ENCODE measurements at regions not wholly inside any gene's neighbourhood (a gene's known extent, or its start where the extent isn't known, plus 50 kb on each side); places are given as distances from the start of the nearest gene placed in this dataset.
"Not testable (repeated sequence)": the region's sequence is repeated elsewhere in the genome, so short reads cannot be mapped to it uniquely, and the experiment has no call there.

- DNase-seq (ENCODE audit: low spot score), result not testable (repeated sequence)
These were observed 166.5 kb downstream of the ADRA2C start for GRCh38 chr4:3932734-3933133.

GRCh38 chr4:3935406-3935805 lies 169.2 kb downstream of the ADRA2C start:
- DNase-seq (ENCODE audit: low spot score), result not testable (repeated sequence)

- DNase-seq (ENCODE audit: low spot score), result no peak
These were observed 170.0 kb downstream of the ADRA2C start for GRCh38 chr4:3936184-3936583.

GRCh38 chr4:3937849-3938562 lies 171.8 kb downstream of the ADRA2C start:
- DNase-seq (ENCODE audit: low spot score), result not testable (repeated sequence)

- not testable (repeated sequence) for DNase-seq (ENCODE audit: low spot score)
These were observed 172.5 kb downstream of the ADRA2C start for GRCh38 chr4:3938676-3939075.

GRCh38 chr4:3939954-3940591 lies 173.9 kb downstream of the ADRA2C start:
- DNase-seq (ENCODE audit: low spot score), result not testable (repeated sequence)

GRCh38 chr4:3941735-3942522 lies 175.7 kb downstream of the ADRA2C start:
- not testable (repeated sequence) for DNase-seq (ENCODE audit: low spot score)

GRCh38 chr4:3942569-3942971 lies 176.4 kb downstream of the ADRA2C start:
- peak; percentile 58 for DNase-seq (ENCODE audit: low spot score)

- not testable (repeated sequence) for DNase-seq (ENCODE audit: low spot score)
These were observed 176.9 kb downstream of the ADRA2C start for GRCh38 chr4:3943051-3943450.

- no peak for DNase-seq (ENCODE audit: low spot score)
These were observed 179.5 kb downstream of the ADRA2C start for GRCh38 chr4:3945511-3946290.

- not testable (repeated sequence) for DNase-seq (ENCODE audit: low spot score)
These were observed 180.4 kb downstream of the ADRA2C start for GRCh38 chr4:3946553-3946952.

- not testable (repeated sequence) for DNase-seq (ENCODE audit: low spot score)
These were observed 181.6 kb downstream of the ADRA2C start for GRCh38 chr4:3947761-3948160.

- not testable (repeated sequence) for DNase-seq (ENCODE audit: low spot score)
These were observed 182.0 kb downstream of the ADRA2C start for GRCh38 chr4:3948210-3948609.

GRCh38 chr4:3949916-3950315 lies 183.7 kb downstream of the ADRA2C start:
- not testable (repeated sequence) for DNase-seq (ENCODE audit: low spot score)

GRCh38 chr4:3952443-3953139 lies 186.4 kb downstream of the ADRA2C start:
- DNase-seq (ENCODE audit: low spot score), result not testable (repeated sequence)

GRCh38 chr4:3953140-3953489 lies 186.9 kb downstream of the ADRA2C start:
- DNase-seq (ENCODE audit: low spot score), result not testable (repeated sequence)

- DNase-seq (ENCODE audit: low spot score), result peak; percentile 78
These were observed 188.5 kb downstream of the ADRA2C start for GRCh38 chr4:3954540-3955320.

GRCh38 chr4:3955321-3956164 lies 189.4 kb downstream of the ADRA2C start:
- DNase-seq (ENCODE audit: low spot score), result peak; percentile 87

GRCh38 chr4:3956165-3956867 lies 190.1 kb downstream of the ADRA2C start:
- DNase-seq (ENCODE audit: low spot score), result not testable (repeated sequence)

All from D341Med (cell line).